Osteoblast (primary cell): ENCODE measurements at regions not wholly inside any gene's neighbourhood (a gene's known extent, or its start where the extent isn't known, plus 50 kb on each side); places are given as distances from the start of the nearest gene placed in this dataset.

ENCODE experiments used
- DNase-seq: peaks from one replicate; pipeline ENCODE4 v3.0.0; 2011; ENCODE audit warnings: low spot score, mixed read lengths; ENCODE audit not compliant: insufficient read length; ENCODE audit errors: missing footprints
- H2AFZ ChIP-seq: 2 replicates; pipeline ENCODE4 v1.6.0; 2011; ENCODE audit warnings: mild to moderate bottlenecking, low read length
- H3K27ac ChIP-seq: 2 replicates; pipeline ENCODE4 v1.5.1; 2011; ENCODE audit warnings: mild to moderate bottlenecking, low read depth, low read length, moderate library complexity
- H3K27me3 ChIP-seq: 2 replicates; pipeline ENCODE4 v1.6.0; 2012; ENCODE audit warnings: mild to moderate bottlenecking, control low read depth, inconsistent platforms, low read length, moderate library complexity; ENCODE audit not compliant: insufficient read depth
- H3K36me3 ChIP-seq: 2 replicates; pipeline ENCODE4 v1.5.1; 2011; ENCODE audit warnings: mild to moderate bottlenecking, low read length, control low read depth, moderate library complexity; ENCODE audit not compliant: insufficient read depth
- H3K4me1 ChIP-seq: 2 replicates; pipeline ENCODE4 v1.5.1; 2011; ENCODE audit warnings: mild to moderate bottlenecking, low read length, control low read depth, moderate library complexity; ENCODE audit not compliant: insufficient read depth
- H3K4me2 ChIP-seq: 2 replicates; pipeline ENCODE4 v1.6.0; 2011; ENCODE audit warnings: mild to moderate bottlenecking, low read length; ENCODE audit not compliant: insufficient read depth
- H3K4me3 ChIP-seq: fragments of 200-600 bp; sonication (generic); 3 replicates; pipeline ENCODE4 v1.5.1; 2012; ENCODE audit warnings: mild to moderate bottlenecking, low read length, inconsistent platforms; ENCODE audit not compliant: insufficient read depth
- H3K79me2 ChIP-seq: 2 replicates; pipeline ENCODE4 v1.6.0; 2012; ENCODE audit warnings: mild to moderate bottlenecking, low read length, control low read depth, inconsistent platforms; ENCODE audit not compliant: insufficient read depth
- H3K9me3 ChIP-seq: 2 replicates; pipeline ENCODE4 v1.5.1; 2011; ENCODE audit warnings: low read depth, low read length, control low read depth
- H4K20me1 ChIP-seq: 2 replicates; pipeline ENCODE4 v1.6.0; 2012; ENCODE audit warnings: mild to moderate bottlenecking, low read length, control low read depth; ENCODE audit not compliant: insufficient read depth
- CTCF ChIP-seq: IDR thresholded peaks from 2 replicates; pipeline ENCODE4 v1.5.1; 2011; ENCODE audit warnings: mild to moderate bottlenecking, low read depth, low read length, moderate library complexity; ENCODE audit errors: extremely low read depth

- Histone ChIP-seq H3K27ac (no peak overlapping the region), H3K4me1 (peaks cover 6% of the 10 kb centered on the region), H3K4me2 (no peak overlapping the region), H3K27me3 (no peaks in the 10 kb centered on the region), H4K20me1 (peaks cover 52% of the 10 kb centered on the region), H3K36me3 (no peaks in the 10 kb centered on the region), H3K4me3 (no peak overlapping the region), H3K9me3 (no peaks in the 10 kb centered on the region), H2AFZ (no peak overlapping the region), H3K79me2 (peaks cover 25% of the 10 kb centered on the region)
- TF ChIP-seq CTCF: no peak
- no peak for DNase-seq
Measured at GRCh38 chr2:74036010-74036409, 51.3 kb downstream of the TET3 start.

- Histone ChIP-seq H3K36me3 (no peaks in the 10 kb centered on the region), H3K4me2 (no peak overlapping the region), H3K79me2 (peaks cover 20% of the 10 kb centered on the region), H3K4me3 (no peak overlapping the region), H2AFZ (no peak overlapping the region), H3K27me3 (no peaks in the 10 kb centered on the region), H3K4me1 (peaks cover 6% of the 10 kb centered on the region), H4K20me1 (peaks cover 47% of the 10 kb centered on the region), H3K27ac (no peak overlapping the region), H3K9me3 (no peaks in the 10 kb centered on the region)
- TF ChIP-seq CTCF: no peak
- no peak for DNase-seq
Measured at GRCh38 chr2:74036450-74037195, 51.9 kb downstream of the TET3 start.

DNA sequence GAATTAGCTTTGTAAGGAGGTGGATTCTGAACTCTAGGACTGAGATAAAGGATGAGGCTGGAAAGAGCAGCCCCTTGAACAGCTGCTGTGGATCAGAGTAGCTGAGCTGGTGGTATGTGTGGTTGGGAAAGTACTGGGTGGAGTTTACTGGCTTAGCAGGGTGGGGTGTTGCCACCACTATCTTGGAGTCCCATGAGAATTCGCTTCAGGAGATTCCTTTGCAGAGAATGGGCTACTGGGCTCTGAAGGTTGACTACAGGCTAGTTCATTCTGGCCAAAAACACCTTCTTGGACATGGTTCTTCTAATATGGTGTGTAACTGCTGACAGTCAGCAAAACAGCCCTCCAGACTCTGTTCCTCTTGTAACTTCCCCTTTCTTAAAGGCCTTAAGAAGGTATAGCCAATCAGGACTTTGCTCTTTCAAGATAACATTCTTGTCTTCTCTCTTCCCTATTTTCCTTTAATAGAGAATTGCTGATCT is 52.7 kb downstream of the TET3 start:
- H3K79me2 ChIP-seq: peaks cover 16% of the 10 kb centered on the region

More for the DNA sequence above, 52.7 kb downstream of the TET3 start:
- H3K4me1 ChIP-seq: peaks cover 2% of the 10 kb centered on the region
- H3K27me3 ChIP-seq: no peaks in the 10 kb centered on the region
- TF ChIP-seq CTCF: no peak
- DNase-seq: no peak
- no peak overlapping the region for H2AFZ ChIP-seq
- no peak overlapping the region for H3K27ac ChIP-seq
- no peaks in the 10 kb centered on the region for H3K9me3 ChIP-seq
- H3K4me2 ChIP-seq: no peak overlapping the region
- H3K36me3 ChIP-seq: no peaks in the 10 kb centered on the region
- no peak overlapping the region for H3K4me3 ChIP-seq
- peaks cover 45% of the 10 kb centered on the region for H4K20me1 ChIP-seq
